Karpas-422 (cell line): ENCODE measurements at regions not wholly inside any gene's neighbourhood (a gene's known extent, or its start where the extent isn't known, plus 50 kb on each side); places are given as distances from the start of the nearest gene placed in this dataset.

ENCODE experiments used
- DNase-seq: peaks from one replicate; pipeline ENCODE4 v3.0.0-alpha.2; 2015
- H2AFZ ChIP-seq: fragments of 200-600 bp; sonication (generic); 2 replicates; pipeline ENCODE4 v1.6.1; 2014; ENCODE audit warnings: antibody characterized with exemption, low read length, mixed read lengths
- H3K27ac ChIP-seq: fragments of 200-600 bp; sonication (generic); 2 replicates; pipeline ENCODE4 v1.5.1; 2014; ENCODE audit warnings: mild to moderate bottlenecking, low read length, moderate library complexity
- H3K27me3 ChIP-seq: fragments of 200-600 bp; sonication (generic); 2 replicates; pipeline ENCODE4 v1.6.1; 2014; ENCODE audit warnings: low read length, mixed read lengths
- H3K36me3 ChIP-seq: fragments of 200-600 bp; sonication (generic); 2 replicates; pipeline ENCODE4 v1.6.1; 2014; ENCODE audit warnings: low read length, mixed read lengths; ENCODE audit not compliant: insufficient read depth
- H3K4me1 ChIP-seq: fragments of 200-600 bp; sonication (generic); 2 replicates; pipeline ENCODE4 v1.6.1; 2014; ENCODE audit warnings: mild to moderate bottlenecking, low read length, mixed read lengths
- H3K4me2 ChIP-seq: fragments of 200-600 bp; sonication (generic); 2 replicates; pipeline ENCODE4 v1.6.1; 2014; ENCODE audit warnings: low read length, low read depth, mild to moderate bottlenecking; ENCODE audit not compliant: poor library complexity, severe bottlenecking
- H3K4me3 ChIP-seq: fragments of 200-600 bp; sonication (generic); 2 replicates; pipeline ENCODE4 v1.5.1; 2014; ENCODE audit warnings: mild to moderate bottlenecking, antibody characterized with exemption, low read length, mixed read lengths
- H3K79me2 ChIP-seq: fragments of 200-600 bp; sonication (generic); 2 replicates; pipeline ENCODE4 v1.6.1; 2014; ENCODE audit warnings: mild to moderate bottlenecking, low read length, mixed read lengths
- H3K9ac ChIP-seq: fragments of 200-600 bp; sonication (generic); 2 replicates; pipeline ENCODE4 v1.6.0; 2014; ENCODE audit warnings: low read length
- H3K9me2 ChIP-seq: fragments of 200-600 bp; sonication (generic), shearing (Covaris generic); replicated peaks from 2 replicates; pipeline ENCODE4 v1.6.0; 2014; ENCODE audit warnings: mild to moderate bottlenecking, low read length, moderate library complexity; ENCODE audit not compliant: insufficient read depth
- H3K9me3 ChIP-seq: fragments of 300-700, 200-600 bp; sonication (generic); 2 replicates; pipeline ENCODE4 v1.6.1; 2014; ENCODE audit warnings: low read length, mixed read lengths
- H4K20me1 ChIP-seq: fragments of 200-600 bp; sonication (generic); 2 replicates; pipeline ENCODE4 v1.6.1; 2014; ENCODE audit warnings: mild to moderate bottlenecking, antibody characterized with exemption, low read length, low read depth; ENCODE audit not compliant: insufficient read depth

DNA sequence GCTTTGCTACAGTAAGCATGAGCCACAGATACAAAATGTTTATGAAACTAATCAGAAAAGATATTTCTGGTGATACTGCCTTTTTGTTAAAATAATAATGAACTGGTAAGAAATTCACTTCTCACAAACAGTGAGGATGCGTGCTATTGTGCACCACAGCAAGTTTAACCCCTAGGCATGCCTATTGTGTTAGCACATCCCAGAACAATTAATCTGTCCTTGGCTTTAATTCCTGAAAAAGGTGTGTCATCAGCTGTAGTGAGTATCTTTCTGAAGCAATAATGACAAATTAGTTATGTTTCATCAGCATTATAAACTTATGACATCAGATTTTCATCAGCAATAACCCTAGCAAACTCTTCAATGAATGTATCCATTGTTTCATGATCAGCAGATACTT, 1307.2 kb downstream of the EFNA5 start:
- peaks cover 23% of the 10 kb centered on the region for H3K9me3 ChIP-seq
- H3K4me2 ChIP-seq: no peak overlapping the region
- no peaks in the 10 kb centered on the region for H4K20me1 ChIP-seq
- H3K4me3 ChIP-seq: no peak overlapping the region
- no peak overlapping the region for H3K9ac ChIP-seq
- H3K9me2 ChIP-seq: no peaks in the 10 kb centered on the region
- DNase-seq: no peak
- H3K4me1 ChIP-seq: no peaks in the 10 kb centered on the region
- H3K27me3 ChIP-seq: no peaks in the 10 kb centered on the region
- H3K79me2 ChIP-seq: no peaks in the 10 kb centered on the region
- no peak overlapping the region for H3K27ac ChIP-seq
- H2AFZ ChIP-seq: no peak overlapping the region
- H3K36me3 ChIP-seq: no peaks in the 10 kb centered on the region

GRCh38 chr5:106361905-106362304, 1308.8 kb downstream of the EFNA5 start:
- Histone ChIP-seq H3K79me2 (no peaks in the 10 kb centered on the region), H3K27ac (no peak overlapping the region), H3K9me2 (no peaks in the 10 kb centered on the region)

DNA sequence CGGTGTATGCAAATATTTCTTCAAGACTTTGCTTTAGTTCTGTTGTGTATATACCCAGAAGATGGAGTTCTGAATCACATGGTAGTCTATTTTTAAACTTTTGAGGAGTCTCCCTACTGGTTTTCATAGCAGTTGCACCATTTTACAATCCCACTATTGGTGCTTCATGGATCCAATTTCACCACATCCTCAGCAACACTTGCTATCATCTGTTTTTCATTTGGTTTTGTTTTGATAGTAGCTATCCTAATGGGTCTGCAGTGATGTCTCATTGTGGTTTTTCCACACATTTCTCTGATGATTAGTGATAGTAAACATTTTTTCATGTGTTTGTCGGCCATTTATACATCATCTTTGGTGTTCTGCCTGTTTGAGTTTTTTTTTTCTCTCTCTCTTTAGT, 1339.3 kb downstream of the EFNA5 start:
- Histone ChIP-seq H3K9ac (no peak overlapping the region), H3K9me3 (peaks cover 18% of the 10 kb centered on the region), H3K4me3 (no peak overlapping the region), H3K36me3 (no peaks in the 10 kb centered on the region), H3K79me2 (no peaks in the 10 kb centered on the region), H3K27ac (no peak overlapping the region), H2AFZ (no peak overlapping the region), H4K20me1 (no peaks in the 10 kb centered on the region), H3K4me1 (no peaks in the 10 kb centered on the region), H3K27me3 (no peaks in the 10 kb centered on the region), H3K9me2 (no peaks in the 10 kb centered on the region), H3K4me2 (no peak overlapping the region)
- no peak for DNase-seq

More at GRCh38 chr5:106361905-106362304, 1308.8 kb downstream of the EFNA5 start:
- Histone ChIP-seq H3K4me2 (no peak overlapping the region), H3K9me3 (peaks cover 24% of the 10 kb centered on the region), H3K9ac (no peak overlapping the region), H3K36me3 (no peaks in the 10 kb centered on the region), H2AFZ (no peak overlapping the region), H3K4me3 (no peak overlapping the region), H4K20me1 (no peaks in the 10 kb centered on the region), H3K4me1 (no peaks in the 10 kb centered on the region), H3K27me3 (no peaks in the 10 kb centered on the region)
- no peak for DNase-seq

- no peaks in the 10 kb centered on the region for H3K27me3 ChIP-seq
- H3K9me3 ChIP-seq: peaks cover 2% of the 10 kb centered on the region; the same call in 1 of the 2 replicates
- no peak for DNase-seq
- no peaks in the 10 kb centered on the region for H3K36me3 ChIP-seq
- no peak overlapping the region for H3K9ac ChIP-seq
- no peaks in the 10 kb centered on the region for H4K20me1 ChIP-seq
- H3K79me2 ChIP-seq: no peaks in the 10 kb centered on the region
- H3K4me2 ChIP-seq: no peak overlapping the region
- no peaks in the 10 kb centered on the region for H3K9me2 ChIP-seq
- H3K27ac ChIP-seq: no peak overlapping the region
- no peak overlapping the region for H2AFZ ChIP-seq
- H3K4me1 ChIP-seq: no peaks in the 10 kb centered on the region
- no peak overlapping the region for H3K4me3 ChIP-seq
Measured at GRCh38 chr5:106324356-106324755, 1346.4 kb downstream of the EFNA5 start.

DNA sequence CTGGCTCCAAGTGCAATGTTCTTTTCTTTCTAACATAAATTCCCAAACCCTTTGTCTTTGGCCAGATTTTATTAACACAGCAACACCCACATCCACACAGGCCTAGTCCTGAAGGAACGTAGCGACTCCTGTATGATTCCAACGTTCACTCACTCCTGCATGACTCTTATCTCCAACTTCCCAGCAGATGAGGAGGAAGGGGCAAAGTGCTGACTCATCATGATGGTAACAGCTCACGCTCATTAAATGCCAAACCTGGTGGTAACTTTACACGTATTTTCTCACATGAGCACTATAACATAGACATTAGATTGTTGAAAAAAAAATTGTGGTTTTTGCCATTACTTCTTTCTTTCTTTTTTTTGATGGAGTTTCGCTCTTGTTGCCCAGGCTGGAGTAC, 1349.5 kb downstream of the EFNA5 start:
- H3K9me3 ChIP-seq: peaks cover 2% of the 10 kb centered on the region; the same call in 1 of the 2 replicates
- no peaks in the 10 kb centered on the region for H4K20me1 ChIP-seq
- no peak overlapping the region for H3K4me3 ChIP-seq
- no peak overlapping the region for H3K4me2 ChIP-seq
- no peak for DNase-seq
- H3K36me3 ChIP-seq: no peaks in the 10 kb centered on the region
- no peaks in the 10 kb centered on the region for H3K9me2 ChIP-seq
- no peaks in the 10 kb centered on the region for H3K4me1 ChIP-seq
- no peak overlapping the region for H3K27ac ChIP-seq
- H3K27me3 ChIP-seq: no peaks in the 10 kb centered on the region
- no peak overlapping the region for H2AFZ ChIP-seq
- no peak overlapping the region for H3K9ac ChIP-seq
- no peaks in the 10 kb centered on the region for H3K79me2 ChIP-seq

DNA sequence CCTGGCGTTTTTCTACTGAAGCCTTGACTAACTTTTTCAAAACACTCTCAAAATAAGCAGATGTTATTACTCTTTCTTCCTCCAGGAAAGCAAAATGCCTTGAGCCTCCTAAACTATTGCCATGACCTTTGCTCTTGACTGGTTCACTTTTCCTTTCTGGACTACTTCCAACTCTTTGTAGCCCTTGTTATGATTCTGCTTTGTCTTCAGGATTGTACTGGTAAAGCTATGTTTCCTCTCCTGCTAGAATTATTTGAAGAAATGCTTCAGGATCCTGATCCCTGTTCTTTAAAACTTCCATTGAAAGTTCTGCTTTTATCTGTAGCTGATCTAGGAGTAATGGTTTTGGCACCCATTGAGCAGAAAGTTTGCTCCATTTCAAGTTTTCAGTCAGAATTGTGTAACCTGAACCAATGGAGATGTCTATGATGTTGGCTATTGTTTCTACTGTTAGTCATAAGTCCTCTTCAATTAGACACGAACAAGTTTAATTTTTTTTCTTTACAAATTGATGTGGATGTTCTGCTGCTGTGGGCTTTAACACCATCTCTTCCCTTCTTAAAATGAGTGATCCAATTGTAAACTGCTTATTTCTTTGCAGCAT, 1356.4 kb downstream of the EFNA5 start:
- H3K9ac ChIP-seq: no peak overlapping the region

DNA sequence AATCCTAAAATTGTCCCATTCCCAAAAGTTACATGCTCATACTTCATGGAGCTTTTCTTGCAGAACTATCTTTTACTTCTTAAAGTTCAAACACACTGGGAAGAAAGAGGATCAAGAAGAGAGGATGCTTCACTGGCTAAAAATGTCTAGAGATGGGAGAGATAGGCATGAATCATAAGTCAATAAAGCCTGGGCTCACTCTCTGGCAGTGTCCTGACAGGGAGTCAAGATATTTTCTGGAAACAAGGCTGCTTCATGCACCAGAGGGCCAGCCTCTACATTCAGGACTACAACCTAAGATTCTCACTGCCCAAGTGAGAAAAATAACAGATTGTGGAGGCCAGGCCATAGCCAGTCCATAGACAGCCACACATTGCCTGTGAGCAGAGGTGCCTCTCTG, 1358.4 kb downstream of the EFNA5 start:
- Histone ChIP-seq H3K9me2 (no peaks in the 10 kb centered on the region), H3K36me3 (no peaks in the 10 kb centered on the region), H3K4me3 (no peak overlapping the region), H3K4me2 (no peak overlapping the region), H3K9ac (no peak overlapping the region), H2AFZ (no peak overlapping the region), H3K79me2 (no peaks in the 10 kb centered on the region), H3K9me3 (peaks cover 30% of the 10 kb centered on the region), H3K4me1 (no peaks in the 10 kb centered on the region), H4K20me1 (no peaks in the 10 kb centered on the region), H3K27me3 (no peaks in the 10 kb centered on the region), H3K27ac (no peak overlapping the region)
- DNase-seq: no peak

More for the DNA sequence above, 1356.4 kb downstream of the EFNA5 start:
- no peak overlapping the region for H3K4me3 ChIP-seq
- H3K4me2 ChIP-seq: no peak overlapping the region
- no peaks in the 10 kb centered on the region for H4K20me1 ChIP-seq
- H3K36me3 ChIP-seq: no peaks in the 10 kb centered on the region
- H3K9me3 ChIP-seq: peaks cover 24% of the 10 kb centered on the region
- H3K4me1 ChIP-seq: no peaks in the 10 kb centered on the region
- no peak for DNase-seq
- H3K27me3 ChIP-seq: no peaks in the 10 kb centered on the region
- H2AFZ ChIP-seq: no peak overlapping the region
- H3K79me2 ChIP-seq: no peaks in the 10 kb centered on the region
- H3K9me2 ChIP-seq: no peaks in the 10 kb centered on the region
- H3K27ac ChIP-seq: no peak overlapping the region

DNA sequence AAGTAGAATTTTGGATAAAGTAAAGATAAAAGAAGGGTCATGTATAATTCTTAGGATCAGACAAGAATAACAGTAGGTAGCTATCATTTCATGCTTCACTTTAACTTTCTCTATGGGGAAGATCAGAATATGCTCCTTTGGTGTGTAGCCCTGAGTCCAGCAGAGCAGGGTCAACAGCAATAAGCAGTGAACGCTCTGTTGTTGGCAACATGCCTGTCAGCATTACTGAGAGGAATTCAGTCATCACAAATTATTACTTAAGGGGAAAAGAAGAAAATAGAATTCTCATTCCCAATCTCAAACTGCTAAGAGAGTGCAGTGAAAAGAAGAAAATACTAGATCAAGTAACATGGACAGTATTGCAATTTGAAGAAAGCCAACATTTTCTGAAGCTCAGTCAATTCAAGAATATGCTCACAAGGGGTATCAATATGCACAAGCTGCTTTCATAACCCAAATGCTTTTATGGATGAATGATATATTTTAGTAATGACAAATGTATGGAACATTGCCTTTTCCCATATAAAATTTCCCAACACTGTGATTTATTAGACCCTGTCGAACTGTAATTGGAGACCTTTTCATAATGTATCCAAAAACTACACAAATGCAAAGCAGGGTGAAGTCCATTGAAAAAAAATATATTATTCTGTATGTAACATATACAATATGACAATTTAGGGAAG, 1359.4 kb downstream of the EFNA5 start:
- H3K9me2 ChIP-seq: no peaks in the 10 kb centered on the region
- no peak overlapping the region for H3K9ac ChIP-seq
- H2AFZ ChIP-seq: no peak overlapping the region
- no peaks in the 10 kb centered on the region for H3K27me3 ChIP-seq
- no peak overlapping the region for H3K4me3 ChIP-seq
- no peaks in the 10 kb centered on the region for H4K20me1 ChIP-seq
- peaks cover 34% of the 10 kb centered on the region for H3K9me3 ChIP-seq
- no peak for DNase-seq
- H3K4me2 ChIP-seq: no peak overlapping the region
- no peaks in the 10 kb centered on the region for H3K36me3 ChIP-seq
- H3K79me2 ChIP-seq: no peaks in the 10 kb centered on the region
- no peak overlapping the region for H3K27ac ChIP-seq
- H3K4me1 ChIP-seq: no peaks in the 10 kb centered on the region
